LHCN-M2 (cell line): ENCODE measurements at regions not wholly inside any gene's neighbourhood (a gene's known extent, or its start where the extent isn't known, plus 50 kb on each side); places are given as distances from the start of the nearest gene placed in this dataset.
"Not testable (repeated sequence)": the region's sequence is repeated elsewhere in the genome, so short reads cannot be mapped to it uniquely, and the experiment has no call there.

Source experiments
- DNase-seq: peaks from one replicate; pipeline ENCODE4 v3.0.0-alpha.2; 2012; ENCODE audit warnings: low read depth

GRCh38 chr2:87455209-87455853 lies 292.6 kb upstream of the PLGLB2 start:
- DNase-seq: not testable (repeated sequence)

GRCh38 chr2:87455854-87456249 lies 292.0 kb upstream of the PLGLB2 start:
- DNase-seq: not testable (repeated sequence)

- peak; percentile 32 for DNase-seq
Observed at GRCh38 chr2:87456477-87457128, 291.3 kb upstream of the PLGLB2 start.

GRCh38 chr2:87457129-87457499 lies 290.8 kb upstream of the PLGLB2 start:
- DNase-seq: not testable (repeated sequence)

GRCh38 chr2:87458938-87459337 lies 288.9 kb upstream of the PLGLB2 start:
- DNase-seq: not testable (repeated sequence)

GRCh38 chr2:87460104-87460503 lies 287.8 kb upstream of the PLGLB2 start:
- not testable (repeated sequence) for DNase-seq

GRCh38 chr2:87460662-87461061 lies 287.2 kb upstream of the PLGLB2 start:
- not testable (repeated sequence) for DNase-seq

GRCh38 chr2:87461671-87462070 lies 286.2 kb upstream of the PLGLB2 start:
- DNase-seq: not testable (repeated sequence)

GRCh38 chr2:87464219-87464618 lies 283.7 kb upstream of the PLGLB2 start:
- DNase-seq: not testable (repeated sequence)

- not testable (repeated sequence) for DNase-seq
Observed at GRCh38 chr2:87465730-87466129, 282.2 kb upstream of the PLGLB2 start.

GRCh38 chr2:87466591-87467120 lies 281.2 kb upstream of the PLGLB2 start:
- not testable (repeated sequence) for DNase-seq

GRCh38 chr2:87468429-87468981 lies 279.4 kb upstream of the PLGLB2 start:
- not testable (repeated sequence) for DNase-seq

- DNase-seq: peak; percentile 11
Observed at GRCh38 chr2:87469180-87470151, 278.4 kb upstream of the PLGLB2 start.

GRCh38 chr2:87470381-87471380 lies 277.2 kb upstream of the PLGLB2 start:
- DNase-seq: not testable (repeated sequence)

GRCh38 chr2:87471478-87471877 lies 276.4 kb upstream of the PLGLB2 start:
- not testable (repeated sequence) for DNase-seq

- DNase-seq: not testable (repeated sequence)
Observed at GRCh38 chr2:87476223-87476872, 271.5 kb upstream of the PLGLB2 start.

- DNase-seq: not testable (repeated sequence)
Observed at GRCh38 chr2:87476936-87477335, 271.0 kb upstream of the PLGLB2 start.

- not testable (repeated sequence) for DNase-seq
Observed at GRCh38 chr2:87477669-87478428, 270.0 kb upstream of the PLGLB2 start.

- not testable (repeated sequence) for DNase-seq
Observed at GRCh38 chr2:87478911-87479310, 269.0 kb upstream of the PLGLB2 start.
